ENCODE measurements at regions not wholly inside any gene's neighbourhood (a gene's known extent, or its start where the extent isn't known, plus 50 kb on each side); places are given as distances from the start of the nearest gene placed in this dataset.
"Not testable (repeated sequence)": the region's sequence is repeated elsewhere in the genome, so short reads cannot be mapped to it uniquely, and the experiment has no call there.

- H3K9me3 ChIP-seq (ENCODE audit: low read depth) = no peaks in the 10 kb centered on the region
- no peaks in the 10 kb centered on the region for H3K4me1 ChIP-seq (ENCODE audit: low read depth)
- H3K36me3 ChIP-seq = no peaks in the 10 kb centered on the region
- no peak for DNase-seq (ENCODE audit: low read depth in 1 of 2, low spot score in 1 of 2)
- no peak overlapping the region for H3K27ac ChIP-seq
- H3K27me3 ChIP-seq = no peaks in the 10 kb centered on the region
- no peak overlapping the region for H3K4me3 ChIP-seq
- TF ChIP-seq CTCF (IDR thresholded peaks at IDR 0.05; ENCODE audit: low read depth, low read length) = no peak
These were observed 52.7 kb upstream of the NEIL3 start for GRCh38 chr4:177256950-177257349.

- H3K27ac ChIP-seq; H3K4me1 ChIP-seq (ENCODE audit: low read depth); H3K36me3 ChIP-seq; DNase-seq (ENCODE audit: low read depth in 1 of 2, low spot score in 1 of 2); H3K9me3 ChIP-seq (ENCODE audit: low read depth); H3K27me3 ChIP-seq; H3K4me3 ChIP-seq: not testable (repeated sequence)
These were observed 50.2 kb upstream of the NEIL3 start for GRCh38 chr4:177259466-177259865.
